Astrocyte (in vitro differentiated cells and primary cell): ENCODE measurements at regions not wholly inside any gene's neighbourhood (a gene's known extent, or its start where the extent isn't known, plus 50 kb on each side); places are given as distances from the start of the nearest gene placed in this dataset.

Experiments
- DNase-seq: peaks from one replicate; pipeline ENCODE4 v3.0.0-alpha.2; 2010; ENCODE audit warnings: low read depth
- FAIRE-seq: peaks from 2 replicates; lab custom pipeline; 2011; peaks lifted over from hg19 to GRCh38; lab: Jason Lieb, UNC
- H2AFZ ChIP-seq: 2 replicates; pipeline ENCODE4 v1.6.0; 2012; ENCODE audit warnings: low read depth, low read length, inconsistent platforms
- H3K27ac ChIP-seq: 2 replicates; pipeline ENCODE4 v1.5.1; 2011; ENCODE audit warnings: low read depth, low read length, inconsistent platforms
- H3K27me3 ChIP-seq: 2 replicates; pipeline ENCODE4 v1.6.0; 2011; ENCODE audit warnings: low read length, inconsistent platforms; ENCODE audit not compliant: insufficient read depth
- H3K36me3 ChIP-seq: 2 replicates; pipeline ENCODE4 v1.5.1; 2011; ENCODE audit warnings: low read length, inconsistent platforms; ENCODE audit not compliant: insufficient read depth
- H3K4me1 ChIP-seq: 2 replicates; pipeline ENCODE4 v1.5.1; 2011; ENCODE audit warnings: low read length, inconsistent platforms; ENCODE audit not compliant: insufficient read depth
- H3K4me2 ChIP-seq: 2 replicates; pipeline ENCODE4 v1.6.0; 2012; ENCODE audit warnings: low read length, inconsistent platforms
- H3K4me3 ChIP-seq: 2 replicates; pipeline ENCODE4 v1.5.1; 2011; ENCODE audit warnings: low read depth, mild to moderate bottlenecking, low read length, inconsistent platforms; ENCODE audit not compliant: insufficient read depth
- H3K79me2 ChIP-seq: 2 replicates; pipeline ENCODE4 v1.6.0; 2012; ENCODE audit warnings: mild to moderate bottlenecking, low read length, inconsistent platforms; ENCODE audit not compliant: insufficient read depth
- H3K9ac ChIP-seq: 2 replicates; pipeline ENCODE4 v1.6.0; 2012; ENCODE audit warnings: mild to moderate bottlenecking, low read length, inconsistent platforms
- H3K9me3 ChIP-seq: 2 replicates; pipeline ENCODE4 v1.5.1; 2012; ENCODE audit warnings: low read depth, mild to moderate bottlenecking, low read length, inconsistent platforms; ENCODE audit not compliant: insufficient read depth
- H4K20me1 ChIP-seq: 2 replicates; pipeline ENCODE4 v1.6.0; 2012; ENCODE audit warnings: low read length, inconsistent platforms; ENCODE audit not compliant: insufficient read depth
- H3K27ac Mint-ChIP-seq: one replicate; pipeline ENCODE4 v1.8.0; 2021; ENCODE audit warnings: mild to moderate bottlenecking, mixed read lengths; ENCODE audit not compliant: unreplicated experiment
- H3K27me3 Mint-ChIP-seq: one replicate; pipeline ENCODE4 v1.8.0; 2021; ENCODE audit warnings: low read depth, mixed read lengths; ENCODE audit not compliant: unreplicated experiment
- H3K36me3 Mint-ChIP-seq: one replicate; pipeline ENCODE4 v1.8.0; 2021; ENCODE audit warnings: low read depth, mixed read lengths; ENCODE audit not compliant: unreplicated experiment
- H3K4me1 Mint-ChIP-seq: one replicate; pipeline ENCODE4 v1.8.0; 2021; ENCODE audit warnings: low read depth, mixed read lengths; ENCODE audit not compliant: unreplicated experiment
- H3K4me3 Mint-ChIP-seq: one replicate; pipeline ENCODE4 v1.8.0; 2021; ENCODE audit warnings: mild to moderate bottlenecking, moderate library complexity, mixed read lengths; ENCODE audit not compliant: unreplicated experiment
- H3K9me3 Mint-ChIP-seq: one replicate; pipeline ENCODE4 v1.8.0; 2021; ENCODE audit warnings: mild to moderate bottlenecking, mixed read lengths; ENCODE audit not compliant: unreplicated experiment
- CTCF ChIP-seq: IDR thresholded peaks from 2 replicates; pipeline ENCODE4 v1.5.1; 2011; ENCODE audit warnings: low read depth, mild to moderate bottlenecking, inconsistent platforms, low read length, moderate library complexity; ENCODE audit not compliant: insufficient read depth
- EZH2 ChIP-seq: IDR thresholded peaks from 2 replicates; pipeline ENCODE4 v1.6.1; 2012; ENCODE audit warnings: mild to moderate bottlenecking, low read length, inconsistent platforms; ENCODE audit not compliant: insufficient read depth

GRCh38 chr12:41943671-41944070 is 201.0 kb downstream of the GXYLT1 start:
- Histone ChIP-seq H3K4me1 (no peaks in the 10 kb centered on the region), H2AFZ (no peak overlapping the region), H3K4me2 (no peak overlapping the region), H4K20me1 (no peaks in the 10 kb centered on the region), H3K79me2 (no peaks in the 10 kb centered on the region), H3K9ac (no peak overlapping the region), H3K9me3 (peaks cover 7% of the 10 kb centered on the region), H3K4me3 (no peak overlapping the region), H3K36me3 (no peaks in the 10 kb centered on the region), H3K27ac (no peak overlapping the region), H3K27me3 (peaks cover 3% of the 10 kb centered on the region)
- peaks cover 4% of the 10 kb centered on the region for H3K36me3 Mint-ChIP-seq
- FAIRE-seq: no peak
- no peaks in the 10 kb centered on the region for H3K27me3 Mint-ChIP-seq
- H3K27ac Mint-ChIP-seq: peak overlapping the region; percentile 63
- H3K4me3 Mint-ChIP-seq: no peak overlapping the region
- H3K4me1 Mint-ChIP-seq: peaks cover 5% of the 10 kb centered on the region
- TF ChIP-seq EZH2 (no peak), CTCF (no peak)
- peak; percentile 61 for DNase-seq
- peaks cover 9% of the 10 kb centered on the region for H3K9me3 Mint-ChIP-seq

GRCh38 chr12:41942354-41942753 is 202.3 kb downstream of the GXYLT1 start:
- Histone ChIP-seq H2AFZ (no peak overlapping the region), H3K79me2 (no peaks in the 10 kb centered on the region), H3K27ac (no peak overlapping the region), H3K27me3 (peaks cover 3% of the 10 kb centered on the region), H3K9me3 (peaks cover 7% of the 10 kb centered on the region), H3K36me3 (no peaks in the 10 kb centered on the region), H3K4me1 (no peaks in the 10 kb centered on the region), H4K20me1 (no peaks in the 10 kb centered on the region), H3K4me2 (no peak overlapping the region), H3K4me3 (no peak overlapping the region), H3K9ac (no peak overlapping the region)
- DNase-seq (no peak), FAIRE-seq (no peak)
- H3K4me1 Mint-ChIP-seq: peaks cover 5% of the 10 kb centered on the region
- no peak overlapping the region for H3K27ac Mint-ChIP-seq
- TF ChIP-seq EZH2 (no peak), CTCF (no peak)
- peaks cover 9% of the 10 kb centered on the region for H3K9me3 Mint-ChIP-seq
- H3K36me3 Mint-ChIP-seq: peaks cover 4% of the 10 kb centered on the region
- H3K4me3 Mint-ChIP-seq: no peak overlapping the region
- H3K27me3 Mint-ChIP-seq: no peaks in the 10 kb centered on the region

- Histone ChIP-seq H3K27ac (no peak overlapping the region), H2AFZ (no peak overlapping the region), H3K4me2 (no peak overlapping the region)
Observed at GRCh38 chr12:41941079-41941478, 203.6 kb downstream of the GXYLT1 start.

More at GRCh38 chr12:41941079-41941478, 203.6 kb downstream of the GXYLT1 start:
- Histone ChIP-seq H3K4me3 (no peak overlapping the region), H3K9ac (no peak overlapping the region), H3K4me1 (no peaks in the 10 kb centered on the region), H4K20me1 (no peaks in the 10 kb centered on the region), H3K36me3 (no peaks in the 10 kb centered on the region), H3K79me2 (no peaks in the 10 kb centered on the region), H3K9me3 (peaks cover 3% of the 10 kb centered on the region), H3K27me3 (peaks cover 3% of the 10 kb centered on the region)
- peaks cover 5% of the 10 kb centered on the region for H3K4me1 Mint-ChIP-seq
- H3K27ac Mint-ChIP-seq: no peak overlapping the region
- H3K4me3 Mint-ChIP-seq: no peak overlapping the region
- no peak for FAIRE-seq
- H3K36me3 Mint-ChIP-seq: no peaks in the 10 kb centered on the region
- no peaks in the 10 kb centered on the region for H3K27me3 Mint-ChIP-seq
- no peak for DNase-seq
- TF ChIP-seq EZH2 (no peak), CTCF (no peak)
- H3K9me3 Mint-ChIP-seq: peaks cover 3% of the 10 kb centered on the region
